22Rv1 (cell line): ENCODE measurements at regions not wholly inside any gene's neighbourhood (a gene's known extent, or its start where the extent isn't known, plus 50 kb on each side); places are given as distances from the start of the nearest gene placed in this dataset.

Experiments
- CTCF ChIP-seq: fragments of 450-650 bp; IDR thresholded peaks from 2 replicates; pipeline ENCODE4 v1.5.1; 2017; ENCODE audit warnings: mild to moderate bottlenecking
- ZFX ChIP-seq: fragments of 450-650 bp; IDR thresholded peaks from 2 replicates; pipeline ENCODE4 v1.6.1; 2017; ENCODE audit warnings: antibody characterized with exemption, borderline replicate concordance

DNA sequence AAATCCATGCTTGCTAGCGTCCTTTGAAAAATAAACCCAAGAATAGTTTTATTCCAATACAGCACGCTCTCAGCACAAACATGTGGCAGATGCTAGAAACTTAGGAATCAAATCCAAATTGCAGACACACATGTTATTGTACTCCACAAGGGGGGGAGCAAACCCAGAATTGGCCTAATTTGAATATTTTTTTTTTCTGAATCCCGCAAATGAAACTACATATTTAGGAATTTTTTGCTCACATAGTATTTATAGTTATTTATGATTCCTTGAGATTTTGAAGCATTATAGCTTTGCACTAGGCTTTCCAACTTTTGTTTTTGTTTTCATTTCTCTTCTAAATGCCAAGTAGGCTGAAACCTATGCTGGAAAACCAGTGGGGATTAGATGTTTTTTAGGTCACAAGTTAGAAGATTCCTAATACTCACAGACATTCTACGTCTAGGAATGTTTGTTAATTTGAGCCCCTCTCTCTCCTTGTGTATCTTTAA lies 59.3 kb upstream of the CDH11 start:
- TF ChIP-seq CTCF (no peak), ZFX (no peak)
